Body of pancreas (tissue), 4 donors: ENCODE measurements at regions not wholly inside any gene's neighbourhood (a gene's known extent, or its start where the extent isn't known, plus 50 kb on each side); places are given as distances from the start of the nearest gene placed in this dataset.

Experiments
- CTCF ChIP-seq, 7 experiments: fragments of 450-650 bp in 4 of 7; fragments of 200-600 bp in 3 of 7; sonication (generic) in 3 of 7; IDR thresholded peaks; one replicate each; pipeline ENCODE4 v1.5.1; 2016 to 2019; ENCODE audit warnings: antibody characterized with exemption in 7 of 7
- POLR2A ChIP-seq, 3 donors: fragments of 450-650 bp; IDR thresholded peaks; one replicate each; pipeline ENCODE4 v1.6.1; 2016; ENCODE audit warnings: antibody characterized with exemption in 3 of 3, mild to moderate bottlenecking in 2 of 3

DNA sequence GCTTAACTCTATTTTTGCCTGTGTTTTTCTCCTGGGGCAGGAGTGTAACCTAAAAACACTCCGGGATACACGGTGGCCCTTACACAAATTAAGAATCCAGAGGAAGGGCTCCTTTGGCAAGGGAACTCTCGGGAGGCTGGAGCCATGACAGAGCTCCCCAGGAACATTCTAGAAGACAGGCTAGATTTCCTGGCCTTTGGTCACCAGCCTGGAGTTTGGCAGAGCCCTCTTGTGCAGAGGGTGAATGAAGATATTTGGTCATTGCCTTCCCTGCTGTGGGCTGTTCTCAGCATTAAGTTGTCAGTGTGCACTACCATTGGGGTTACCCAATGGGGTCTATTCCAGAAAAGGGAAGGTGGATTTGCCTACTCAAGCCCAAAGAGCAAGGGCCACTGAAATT lies 53.8 kb upstream of the LNX1 start:
- TF ChIP-seq CTCF (IDR thresholded peaks at IDR 0.05) (no peak), POLR2A (IDR thresholded peaks at IDR 0.05) (no peak)
